Lung (tissue), 11 donors: ENCODE measurements at regions not wholly inside any gene's neighbourhood (a gene's known extent, or its start where the extent isn't known, plus 50 kb on each side); places are given as distances from the start of the nearest gene placed in this dataset.

Experiments
- ATAC-seq: fragments of 200-7000 bp; cut with Tn5 transposase; one replicate; pipeline ENCODE4 v1.9.1; 2020; ENCODE audit warnings: moderate number of reproducible peaks; ENCODE audit not compliant: insufficient read depth, low FRiP score
- DNase-seq, 3 donors: peaks; one replicate each; pipeline ENCODE4 v3.0.0-alpha.2; 2013 to 2017
- H3K27ac ChIP-seq, 2 donors: one replicate each; pipeline ENCODE4 v1.5.1; 2013; ENCODE audit warnings: mild to moderate bottlenecking in 2 of 2, moderate library complexity in 2 of 2, control low read depth in 1 of 2, inconsistent platforms in 1 of 2, low read depth in 1 of 2, low read length in 1 of 2
- H3K27me3 ChIP-seq, 3 donors: one replicate each; pipeline ENCODE4 v1.5.1; 2013; ENCODE audit warnings: low read length in 2 of 3; ENCODE audit not compliant: control insufficient read depth in 3 of 3, insufficient read depth in 3 of 3
- H3K36me3 ChIP-seq, 4 donors: one replicate each; pipeline ENCODE4 v1.5.1; 2013; ENCODE audit warnings: low read length in 4 of 4, mild to moderate bottlenecking in 1 of 4, moderate library complexity in 1 of 4; ENCODE audit not compliant: control insufficient read depth in 4 of 4, insufficient read depth in 4 of 4
- H3K4me1 ChIP-seq, 5 donors: one replicate each; pipeline ENCODE4 v1.5.1; 2013; ENCODE audit warnings: low read length in 5 of 5, mild to moderate bottlenecking in 2 of 5, moderate library complexity in 1 of 5; ENCODE audit not compliant: control insufficient read depth in 5 of 5, insufficient read depth in 5 of 5
- H3K4me3 ChIP-seq: one replicate; pipeline ENCODE4 v1.5.1; 2013; ENCODE audit warnings: mild to moderate bottlenecking, control low read depth, moderate library complexity
- H3K9ac ChIP-seq, 2 donors: one replicate each; pipeline ENCODE4 v1.5.1; 2013; ENCODE audit warnings: low read length in 2 of 2, control low read depth in 1 of 2; ENCODE audit not compliant: insufficient read depth in 1 of 2
- H3K9me3 ChIP-seq, 4 donors: one replicate each; pipeline ENCODE4 v1.5.1; 2013; ENCODE audit warnings: low read length in 3 of 4, mild to moderate bottlenecking in 1 of 4, moderate library complexity in 1 of 4; ENCODE audit not compliant: control insufficient read depth in 4 of 4, insufficient read depth in 3 of 4
- CTCF ChIP-seq: IDR thresholded peaks from 2 replicates; pipeline ENCODE4 v1.5.1; 2012; ENCODE audit warnings: mild to moderate bottlenecking; ENCODE audit errors: control extremely low read depth, extremely low read depth
- WGBS, 2 donors: extraction: QIAGEN DNeasy Blood & Tissue Kit; methylation state at CpG; one replicate each; pipeline ENCODE4 v1.1.7; 2013; 5-methylcytosine and 5-hydroxymethylcytosine counted together
- donor health status: control.
- donor health status: control.
- donor health status: Bipolar disorder and iron deficiency.
- donor health status: healthy.
- donor health status: DM: yes; HTN: yes; CAD: no.

GRCh38 chr4:33187035-33187434, 2466.9 kb downstream of the PCDH7 start:
- Histone ChIP-seq H3K36me3 (no peaks in the 10 kb centered on the region), H3K9ac (no peak overlapping the region), H3K4me3 (no peak overlapping the region), H3K4me1 (peaks cover 0 to 9% (median 0%) of the 10 kb centered on the region in 5 donors), H3K27me3 (no peaks in the 10 kb centered on the region), H3K9me3 (peaks cover 0 to 6% (median 0%) of the 10 kb centered on the region in 4 donors), H3K27ac (no peak overlapping the region)
- no peak for ATAC-seq
- no peak for TF ChIP-seq CTCF
- peak in 1 of 3 donors; percentile 3 for DNase-seq

- Histone ChIP-seq H3K4me3 (no peak overlapping the region), H3K27me3 (no peaks in the 10 kb centered on the region), H3K4me1 (peaks cover 0 to 9% (median 0%) of the 10 kb centered on the region in 5 donors), H3K27ac (no peak overlapping the region), H3K9ac (no peak overlapping the region), H3K36me3 (no peaks in the 10 kb centered on the region), H3K9me3 (peaks cover 0 to 6% (median 0%) of the 10 kb centered on the region in 4 donors)
- no peak for TF ChIP-seq CTCF
- 88 to 92% methylated on average over 6 of the region's 6 CpGs for WGBS, 2 donors
- no peak for ATAC-seq
- no peak for DNase-seq
Measured at GRCh38 chr4:33188733-33189132, 2468.6 kb downstream of the PCDH7 start.

- Histone ChIP-seq H3K4me1 (peaks cover 0 to 9% (median 0%) of the 10 kb centered on the region in 5 donors), H3K36me3 (no peaks in the 10 kb centered on the region), H3K9me3 (peaks cover 0 to 6% (median 0%) of the 10 kb centered on the region in 4 donors), H3K9ac (no peak overlapping the region), H3K27me3 (no peaks in the 10 kb centered on the region), H3K4me3 (no peak overlapping the region), H3K27ac (no peak overlapping the region)
- 89 to 100% methylated on average over 1 of the region's 1 CpG for WGBS, 2 donors
- no peak for DNase-seq
- TF ChIP-seq CTCF = no peak
- ATAC-seq = no peak
Measured at GRCh38 chr4:33189169-33189568, 2469.0 kb downstream of the PCDH7 start.

- H3K27me3 ChIP-seq = no peaks in the 10 kb centered on the region
- peaks cover 0 to under 1% (median 0%) of the 10 kb centered on the region in 4 donors for H3K9me3 ChIP-seq
- no peak for ATAC-seq
- H3K9ac ChIP-seq = no peak overlapping the region
- H3K4me1 ChIP-seq = no peaks in the 10 kb centered on the region
- WGBS, 2 donors = 73 to 80% methylated on average over 2 of the region's 2 CpGs
- no peaks in the 10 kb centered on the region for H3K36me3 ChIP-seq
- TF ChIP-seq CTCF = no peak
- no peak for DNase-seq
- H3K4me3 ChIP-seq = no peak overlapping the region
- H3K27ac ChIP-seq = no peak overlapping the region
Measured at GRCh38 chr4:33193109-33193508, 2472.9 kb downstream of the PCDH7 start.
